GM06990 (cell line): ENCODE measurements at regions not wholly inside any gene's neighbourhood (a gene's known extent, or its start where the extent isn't known, plus 50 kb on each side); places are given as distances from the start of the nearest gene placed in this dataset.

ENCODE experiments used
- DNase-seq: peaks from one replicate; pipeline ENCODE4 v3.0.0-alpha.2; 2011; ENCODE audit not compliant: insufficient read length; ENCODE audit errors: extremely low read depth
- H3K27me3 ChIP-seq: replicated peaks from 2 replicates; pipeline ENCODE4 v1.6.0; 2011; ENCODE audit warnings: low read length; ENCODE audit not compliant: control insufficient read depth, insufficient read depth
- H3K36me3 ChIP-seq: 2 replicates; pipeline ENCODE4 v1.5.1; 2011; ENCODE audit warnings: low read length; ENCODE audit not compliant: control insufficient read depth, insufficient read depth
- H3K4me3 ChIP-seq: replicated peaks from 2 replicates; pipeline ENCODE4 v1.5.1; 2011; ENCODE audit warnings: low read depth, mild to moderate bottlenecking, control low read depth, low read length
- TF ChIP-seq, protein P1 (sequence below): IDR thresholded peaks from 2 replicates; pipeline ENCODE4 v1.5.1; 2011; ENCODE audit warnings: low read length, control low read depth, mild to moderate bottlenecking, inconsistent platforms; ENCODE audit not compliant: insufficient read depth, poor library complexity, severe bottlenecking

DNA sequence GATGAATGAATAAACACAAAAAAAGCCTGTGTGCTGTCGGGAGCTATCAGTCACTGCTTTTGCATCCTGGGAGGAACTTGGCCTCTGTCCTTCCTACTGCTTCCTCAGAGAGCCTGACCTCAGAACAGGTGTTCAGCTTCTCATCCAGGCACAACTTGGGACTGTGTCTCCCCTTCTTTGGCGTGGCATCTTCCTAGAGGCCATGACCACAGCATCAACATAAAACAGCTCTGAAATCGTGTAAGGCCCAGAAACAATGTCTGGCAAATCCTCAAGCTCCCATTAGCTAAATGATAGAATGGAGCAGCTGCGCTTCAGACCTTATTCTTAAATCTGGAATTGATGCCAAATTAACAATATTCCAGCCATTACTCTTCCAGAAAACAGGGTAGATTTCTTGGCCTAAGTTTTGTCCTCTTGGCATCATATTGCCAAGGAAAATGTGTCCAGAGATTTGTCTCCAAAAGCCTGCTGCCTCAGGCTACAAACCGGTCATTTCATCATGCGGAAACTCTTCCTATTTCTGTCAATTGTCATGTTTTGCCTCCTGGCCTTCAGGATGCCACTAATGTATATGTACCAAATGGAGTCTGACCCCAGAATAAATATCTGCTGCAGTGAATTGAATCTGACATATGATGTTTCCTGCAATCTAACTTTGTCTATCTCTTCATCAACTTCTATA lies 53.2 kb upstream of the RAB27B start:
- Histone ChIP-seq H3K4me3 (no peak overlapping the region), H3K36me3 (no peaks in the 10 kb centered on the region), H3K27me3 (no peaks in the 10 kb centered on the region)
- DNase-seq = no peak
- TF ChIP-seq, protein P1, sequence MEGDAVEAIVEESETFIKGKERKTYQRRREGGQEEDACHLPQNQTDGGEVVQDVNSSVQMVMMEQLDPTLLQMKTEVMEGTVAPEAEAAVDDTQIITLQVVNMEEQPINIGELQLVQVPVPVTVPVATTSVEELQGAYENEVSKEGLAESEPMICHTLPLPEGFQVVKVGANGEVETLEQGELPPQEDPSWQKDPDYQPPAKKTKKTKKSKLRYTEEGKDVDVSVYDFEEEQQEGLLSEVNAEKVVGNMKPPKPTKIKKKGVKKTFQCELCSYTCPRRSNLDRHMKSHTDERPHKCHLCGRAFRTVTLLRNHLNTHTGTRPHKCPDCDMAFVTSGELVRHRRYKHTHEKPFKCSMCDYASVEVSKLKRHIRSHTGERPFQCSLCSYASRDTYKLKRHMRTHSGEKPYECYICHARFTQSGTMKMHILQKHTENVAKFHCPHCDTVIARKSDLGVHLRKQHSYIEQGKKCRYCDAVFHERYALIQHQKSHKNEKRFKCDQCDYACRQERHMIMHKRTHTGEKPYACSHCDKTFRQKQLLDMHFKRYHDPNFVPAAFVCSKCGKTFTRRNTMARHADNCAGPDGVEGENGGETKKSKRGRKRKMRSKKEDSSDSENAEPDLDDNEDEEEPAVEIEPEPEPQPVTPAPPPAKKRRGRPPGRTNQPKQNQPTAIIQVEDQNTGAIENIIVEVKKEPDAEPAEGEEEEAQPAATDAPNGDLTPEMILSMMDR = no peak

DNA sequence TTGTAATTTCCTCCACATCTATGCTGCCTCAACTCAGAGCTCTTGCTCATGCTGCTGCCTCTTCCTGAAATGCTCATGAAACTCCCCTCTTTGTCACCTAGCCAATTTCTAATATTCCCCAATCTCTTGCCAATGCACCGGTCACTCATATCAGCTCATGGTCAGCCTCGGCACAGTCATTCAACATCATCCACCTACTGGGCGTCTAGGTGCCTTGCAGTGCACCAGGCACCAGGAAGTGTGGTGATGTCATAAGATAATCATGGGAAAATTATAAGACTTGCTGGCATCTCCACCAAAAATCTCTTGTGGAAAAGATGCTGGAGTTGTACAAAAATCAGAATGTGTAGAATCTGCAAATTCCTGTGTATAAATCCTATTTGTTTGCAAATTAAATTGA lies 52.6 kb upstream of the RAB27B start:
- TF ChIP-seq, protein P1 = peak; percentile 14
- Histone ChIP-seq H3K36me3 (no peaks in the 10 kb centered on the region), H3K27me3 (no peaks in the 10 kb centered on the region), H3K4me3 (no peak overlapping the region)
- no peak for DNase-seq

DNA sequence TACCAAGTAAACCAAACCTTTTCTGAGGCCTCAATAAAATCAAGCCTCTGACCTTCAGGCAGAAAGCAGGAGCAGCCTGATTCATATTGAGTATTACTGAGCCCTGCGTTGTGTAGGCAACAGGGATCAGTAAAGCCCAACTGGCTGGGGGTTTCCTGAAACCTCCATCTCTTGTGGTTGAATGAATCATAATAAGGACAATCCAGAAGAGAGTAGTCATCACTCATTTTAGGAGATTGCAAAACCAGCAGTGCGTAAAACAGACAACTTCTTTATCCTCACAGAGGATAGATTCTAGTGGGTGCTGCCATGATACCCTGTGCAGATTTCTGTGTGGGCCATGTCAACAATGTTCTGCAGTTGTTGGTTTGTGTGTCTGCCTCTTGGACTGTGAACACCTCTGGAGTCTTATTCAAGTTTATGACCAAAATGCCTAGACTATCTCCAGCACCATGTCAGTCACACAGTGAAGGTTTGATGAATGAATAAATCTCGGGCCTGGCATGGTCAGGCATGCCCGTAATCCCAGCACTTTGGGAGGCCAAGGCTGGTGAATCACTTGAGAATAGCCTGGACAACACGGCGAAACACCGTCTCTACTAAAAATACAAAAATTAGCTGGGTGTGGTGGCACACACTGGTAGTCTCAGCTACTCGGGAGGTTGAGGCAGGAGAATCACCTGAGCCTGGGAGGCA lies 51.8 kb upstream of the RAB27B start:
- DNase-seq = peak; percentile 6
- Histone ChIP-seq H3K27me3 (no peaks in the 10 kb centered on the region), H3K36me3 (no peaks in the 10 kb centered on the region), H3K4me3 (no peak overlapping the region)
- TF ChIP-seq, protein P1 = no peak

DNA sequence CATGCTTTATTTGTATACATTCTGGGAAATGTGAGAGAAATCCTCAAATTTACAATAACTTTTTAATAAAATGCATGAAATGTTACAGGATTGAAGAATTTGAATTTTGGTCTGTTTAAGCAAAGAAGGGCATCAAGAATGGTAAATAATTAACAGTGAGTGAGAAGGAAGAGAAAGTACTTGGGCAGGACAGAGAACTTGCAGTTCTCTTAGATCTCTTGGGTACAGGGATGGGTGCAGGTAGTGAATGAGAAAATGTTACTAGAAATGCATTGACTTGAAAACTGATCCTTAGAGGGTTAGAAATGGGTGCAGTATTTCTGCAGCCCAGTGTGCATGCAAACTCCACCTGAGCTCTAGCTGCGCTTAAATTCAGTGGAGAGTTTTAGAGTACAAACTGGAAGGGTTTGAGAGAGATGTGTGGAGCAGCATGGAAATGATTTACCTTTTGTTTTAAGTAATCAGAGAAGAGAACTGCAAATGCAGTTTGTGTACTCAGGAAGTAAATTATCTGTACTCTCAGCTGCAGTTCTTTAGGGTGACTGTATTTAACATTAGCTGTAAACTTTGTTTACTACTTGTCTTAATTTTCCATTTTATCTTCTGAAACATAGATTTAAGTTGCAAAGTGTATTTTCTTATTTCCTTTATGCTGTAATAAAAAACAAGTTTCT lies 51.0 kb upstream of the RAB27B start:
- Histone ChIP-seq H3K4me3 (no peak overlapping the region), H3K36me3 (no peaks in the 10 kb centered on the region), H3K27me3 (no peaks in the 10 kb centered on the region)
- DNase-seq = no peak
- TF ChIP-seq, protein P1 = no peak

DNA sequence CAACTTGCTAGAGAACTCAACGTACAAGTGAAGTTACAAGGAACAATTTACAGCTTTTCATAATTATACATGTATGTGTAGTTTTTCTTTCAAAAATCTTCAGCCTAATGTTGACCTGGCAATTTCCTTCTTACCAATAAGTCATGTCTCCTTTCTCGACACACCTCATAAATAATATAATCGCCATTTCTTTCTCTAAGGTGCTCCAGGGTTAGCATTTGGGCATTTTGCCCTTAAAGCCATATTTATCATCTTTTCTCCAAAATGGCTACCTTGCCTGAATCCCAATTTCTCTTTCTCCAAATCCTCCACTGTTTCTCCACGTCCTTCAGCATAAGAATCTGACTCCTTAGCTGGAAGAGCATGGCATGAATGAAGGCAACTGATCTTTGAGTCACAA lies 50.3 kb upstream of the RAB27B start:
- no peaks in the 10 kb centered on the region for H3K36me3 ChIP-seq
- no peak for DNase-seq
- H3K4me3 ChIP-seq = no peak overlapping the region
- TF ChIP-seq, protein P1 = no peak
- H3K27me3 ChIP-seq = no peaks in the 10 kb centered on the region
